GM18909 (cell line): ENCODE measurements at regions not wholly inside any gene's neighbourhood (a gene's known extent, or its start where the extent isn't known, plus 50 kb on each side); places are given as distances from the start of the nearest gene placed in this dataset.
"Not testable (repeated sequence)": the region's sequence is repeated elsewhere in the genome, so short reads cannot be mapped to it uniquely, and the experiment has no call there.

ENCODE experiments used
- ATAC-seq: cut with Tn5 transposase; IDR thresholded peaks from one replicate; pipeline ENCODE4 v1.9.1; 2021; ENCODE audit warnings: mild to moderate bottlenecking; ENCODE audit not compliant: unreplicated experiment, poor library complexity

DNA sequence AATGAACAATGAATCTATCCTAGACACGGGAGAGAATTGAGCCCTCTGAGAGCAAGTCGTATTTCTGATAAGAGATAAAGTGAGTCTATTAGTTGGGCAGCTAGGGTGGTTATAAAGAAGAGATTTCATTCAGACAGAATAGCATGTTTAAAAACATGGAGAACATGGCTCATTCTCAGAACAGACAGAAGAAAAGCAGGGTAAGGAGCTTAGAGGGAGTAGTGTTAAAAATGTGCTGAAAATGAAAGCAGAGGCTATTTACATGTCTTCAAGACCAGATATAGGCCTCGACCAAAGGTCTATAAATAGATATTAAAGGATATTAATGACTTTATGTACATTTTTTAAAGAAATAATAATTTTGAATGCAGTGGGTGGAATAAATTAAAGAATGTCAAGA lies 149.5 kb downstream of the SLITRK1 start:
- no peak for ATAC-seq

DNA sequence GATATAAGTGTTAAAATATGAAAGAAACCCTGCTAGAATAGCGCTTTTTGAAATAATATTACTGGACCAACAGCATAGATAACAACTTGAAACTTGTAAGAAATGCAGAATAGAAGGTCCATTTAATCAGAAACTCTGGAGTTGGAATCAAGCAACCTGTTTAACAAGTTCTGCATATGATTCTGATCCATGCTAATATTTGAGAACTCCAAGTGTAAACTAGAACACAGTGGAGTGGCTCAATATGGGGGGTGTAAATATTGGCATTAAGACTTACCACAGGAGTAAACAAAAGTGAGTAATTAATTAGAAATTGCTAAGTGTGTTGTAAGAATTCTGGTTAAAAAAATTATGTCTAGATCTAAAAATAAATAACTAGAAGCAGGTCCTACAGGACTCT lies 151.2 kb downstream of the SLITRK1 start:
- no peak for ATAC-seq

DNA sequence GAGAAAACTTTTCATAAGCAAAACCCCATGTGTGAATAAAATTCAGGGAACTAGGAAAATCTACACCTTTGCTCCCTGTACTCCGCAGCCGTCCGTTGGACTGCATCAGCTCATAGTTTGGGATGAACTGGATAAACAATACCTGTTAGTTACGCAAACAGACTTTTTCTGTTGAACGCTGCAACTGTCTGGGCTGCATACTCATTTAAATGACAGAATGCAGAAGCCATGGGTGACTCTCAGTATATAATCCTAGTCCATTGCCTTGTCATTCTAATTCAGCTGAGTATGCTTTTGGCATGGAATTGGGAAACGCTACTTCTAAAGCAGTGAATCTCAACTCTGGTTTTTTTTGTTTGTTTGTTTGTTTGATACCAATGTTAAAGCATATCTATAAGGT lies 151.6 kb downstream of the SLITRK1 start:
- no peak for ATAC-seq

DNA sequence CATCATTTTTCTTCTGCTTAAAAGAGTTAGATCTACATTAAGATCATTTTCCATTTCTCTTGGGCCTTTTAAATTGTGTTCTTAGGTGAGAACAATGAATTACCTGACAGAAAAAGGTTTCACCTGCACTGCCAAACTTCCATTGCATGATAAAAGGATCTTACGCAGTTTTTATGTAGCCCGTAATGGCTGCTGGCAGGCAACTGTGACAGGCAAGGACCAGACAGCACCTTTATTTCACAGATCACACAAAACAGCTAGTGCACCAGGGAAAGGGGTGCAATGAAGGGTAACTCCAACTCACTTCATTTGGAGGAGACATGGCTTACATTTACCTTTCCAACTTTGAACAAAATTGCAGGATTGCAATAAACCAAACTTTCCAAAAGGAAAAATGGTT lies 159.8 kb downstream of the SLITRK1 start:
- ATAC-seq: no peak

DNA sequence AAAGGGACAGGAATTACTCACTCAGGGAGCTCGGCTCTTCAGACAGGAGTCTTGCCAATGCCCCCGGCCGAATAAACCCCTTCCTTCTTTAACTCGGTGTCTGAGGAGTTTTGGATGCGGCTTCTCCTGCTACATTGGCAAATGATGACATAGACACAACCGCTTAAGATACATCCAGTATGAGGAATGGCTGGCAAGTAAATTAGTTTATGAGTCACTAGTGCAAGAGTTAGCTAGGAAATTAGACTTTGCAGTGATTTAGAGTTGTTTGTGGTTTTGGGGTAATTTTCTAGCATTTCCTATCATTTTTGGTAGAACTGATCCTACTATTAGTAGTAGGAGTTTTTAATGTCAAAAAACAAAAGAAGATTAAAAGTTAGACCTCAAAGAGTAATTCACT lies 166.2 kb downstream of the SLITRK1 start:
- ATAC-seq: no peak

DNA sequence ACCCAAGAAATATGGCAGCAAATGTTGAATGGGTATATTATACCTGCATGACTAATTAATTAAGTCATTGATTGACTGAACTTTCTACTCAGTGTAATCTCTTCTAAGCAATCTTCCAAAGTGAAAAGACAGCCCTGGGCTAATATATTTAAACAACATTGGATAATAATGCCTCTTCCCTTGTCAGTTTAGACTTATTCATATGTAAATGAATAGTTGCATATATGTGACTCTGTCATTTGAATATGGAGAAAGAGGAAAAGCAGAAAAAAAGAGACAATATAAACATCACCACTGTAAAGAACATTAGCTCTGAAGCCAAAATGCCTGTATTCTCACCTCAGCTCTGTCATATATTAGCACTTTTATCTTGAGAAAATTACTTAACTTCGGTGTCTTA lies 168.0 kb downstream of the SLITRK1 start:
- ATAC-seq: no peak

DNA sequence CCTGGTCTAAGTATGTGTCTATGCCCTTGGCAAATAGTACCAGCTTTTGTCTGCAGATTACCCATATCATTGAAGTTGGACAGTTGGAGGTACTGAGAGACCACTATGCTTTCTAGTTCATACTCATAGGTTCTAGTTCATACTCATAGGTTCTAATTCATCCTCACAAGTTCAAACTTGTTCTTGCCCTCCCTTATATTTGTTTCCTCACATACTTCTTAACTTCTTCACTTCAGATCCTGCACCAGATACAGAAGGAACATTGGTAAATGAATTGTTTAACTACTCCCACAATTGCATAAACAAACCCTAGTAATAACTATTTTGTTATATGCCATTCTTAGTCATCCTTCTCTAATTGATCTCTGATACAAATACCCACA lies 172.2 kb downstream of the SLITRK1 start:
- no peak for ATAC-seq

DNA sequence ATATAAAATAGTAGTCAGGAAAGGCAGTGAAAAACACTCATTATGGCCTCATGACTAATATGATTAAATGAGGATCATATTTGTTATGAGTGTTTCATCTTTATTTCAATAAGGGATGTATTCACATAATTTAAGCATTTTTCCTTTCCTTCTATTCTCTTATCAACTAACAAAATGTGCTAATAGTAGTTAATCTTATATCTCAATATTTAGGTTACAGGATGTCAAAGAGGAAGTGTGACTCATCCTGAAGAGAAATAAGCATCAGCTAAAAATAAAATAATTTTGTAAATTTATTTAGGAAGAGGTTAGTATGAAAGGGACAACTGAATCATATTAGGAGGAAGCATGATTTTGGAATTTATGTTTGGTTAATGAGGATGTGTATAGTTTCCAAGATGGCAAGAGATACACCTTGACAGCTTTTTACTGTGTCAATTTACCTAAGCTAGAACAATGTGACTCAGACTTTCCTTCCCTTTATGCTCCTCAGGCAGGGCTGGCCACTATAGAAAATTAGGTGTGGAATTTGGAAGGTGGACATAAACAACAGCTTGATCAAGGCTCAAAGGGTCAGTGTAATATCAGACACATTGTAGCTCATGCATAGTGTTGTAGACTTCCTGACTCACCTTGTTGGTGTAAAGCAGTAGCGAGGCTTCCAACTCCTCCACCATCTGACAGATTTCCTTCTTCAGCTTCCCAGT lies 172.7 kb downstream of the SLITRK1 start:
- no peak for ATAC-seq

DNA sequence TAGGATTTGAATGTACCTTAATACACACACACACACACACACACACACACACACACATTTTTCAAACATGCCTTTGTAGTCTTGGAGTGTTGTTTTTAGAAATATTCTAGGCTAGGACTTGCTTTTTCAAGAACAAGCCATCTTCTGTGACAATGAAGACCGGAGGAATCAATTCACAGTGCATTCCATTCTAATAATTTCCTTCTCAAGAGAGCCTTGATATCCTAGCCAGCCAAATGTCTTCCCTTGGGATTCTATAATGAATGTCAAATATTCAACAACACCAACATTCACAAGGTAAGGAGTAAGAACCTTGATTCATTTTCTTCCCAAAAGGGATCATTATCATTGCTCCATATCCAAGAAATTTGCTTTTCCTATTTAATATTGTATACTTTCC lies 180.3 kb downstream of the SLITRK1 start:
- no peak for ATAC-seq

DNA sequence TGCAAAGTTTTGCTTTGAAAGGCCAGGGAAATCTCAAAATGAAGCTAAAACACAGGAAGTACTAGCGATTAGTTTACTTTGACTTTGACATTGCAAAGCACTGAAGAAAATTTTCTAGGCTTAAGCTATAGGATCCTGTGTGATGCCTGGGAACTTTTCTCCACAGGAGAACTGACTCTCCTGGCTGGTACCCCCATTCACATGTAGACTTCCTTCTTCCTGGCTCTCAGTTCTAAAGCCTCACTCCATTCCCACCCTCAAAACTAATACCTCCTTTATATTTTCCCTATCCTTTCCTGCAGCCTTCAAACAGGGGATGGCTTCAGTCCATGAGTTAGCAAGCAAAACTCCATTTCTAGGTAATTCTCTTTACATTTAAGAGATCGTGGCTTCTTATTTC lies 189.5 kb downstream of the SLITRK1 start:
- no peak for ATAC-seq

DNA sequence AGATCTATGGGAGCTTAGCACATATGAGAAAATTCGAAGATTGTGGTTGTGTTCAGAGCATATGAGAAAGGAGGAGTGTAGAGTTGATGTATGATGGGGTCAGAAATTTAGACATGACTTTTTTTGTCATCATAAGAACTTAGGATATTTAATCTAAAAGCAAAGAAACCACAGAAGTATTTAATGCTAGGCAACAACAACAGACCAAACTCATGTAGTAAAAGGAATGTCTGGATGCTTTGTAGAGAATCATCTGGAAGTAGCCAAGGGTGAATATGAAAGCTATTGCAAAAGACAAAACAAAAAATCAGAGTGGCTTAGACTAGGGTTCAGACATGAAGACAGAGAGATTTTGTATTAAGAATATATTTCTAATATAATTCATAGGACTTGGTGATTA lies 190.3 kb downstream of the SLITRK1 start:
- no peak for ATAC-seq

DNA sequence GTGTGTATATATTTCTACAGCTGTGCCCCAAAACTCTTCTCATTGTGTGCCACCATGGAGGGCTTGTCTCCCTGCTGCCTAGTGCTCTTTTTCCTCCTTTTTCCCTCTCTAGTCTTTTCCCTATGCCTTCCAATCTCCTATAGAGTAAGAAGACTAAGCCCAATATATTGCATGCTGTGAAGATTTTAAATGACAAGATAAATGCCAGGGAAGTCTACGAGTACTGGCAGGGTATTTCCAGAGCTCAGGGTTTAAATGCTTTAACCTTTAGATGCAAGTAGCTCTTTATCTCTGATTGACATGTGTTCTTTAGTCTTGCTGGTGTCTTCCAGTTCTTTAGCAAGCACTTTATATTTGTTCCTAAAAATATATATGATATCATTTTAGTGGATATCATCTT lies 200.7 kb downstream of the SLITRK1 start:
- no peak for ATAC-seq

DNA sequence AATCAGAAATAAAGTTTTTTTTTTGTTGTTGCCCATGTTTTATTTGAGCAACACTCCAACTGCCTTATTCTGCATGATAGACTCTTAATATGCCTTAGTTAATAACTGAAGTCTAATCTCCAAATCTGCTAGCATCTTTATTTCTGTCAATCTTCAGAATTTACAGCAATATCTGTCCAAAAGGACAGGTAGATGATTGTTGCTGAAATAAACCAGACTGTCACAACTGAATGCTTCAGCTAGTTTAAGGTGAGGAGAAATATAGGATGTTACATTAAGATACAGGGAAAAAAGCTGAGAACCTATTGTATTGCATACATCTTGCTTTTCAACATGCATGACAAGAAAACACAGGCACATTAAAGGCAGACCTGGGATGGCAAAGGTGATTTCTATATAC lies 204.3 kb downstream of the SLITRK1 start:
- no peak for ATAC-seq

DNA sequence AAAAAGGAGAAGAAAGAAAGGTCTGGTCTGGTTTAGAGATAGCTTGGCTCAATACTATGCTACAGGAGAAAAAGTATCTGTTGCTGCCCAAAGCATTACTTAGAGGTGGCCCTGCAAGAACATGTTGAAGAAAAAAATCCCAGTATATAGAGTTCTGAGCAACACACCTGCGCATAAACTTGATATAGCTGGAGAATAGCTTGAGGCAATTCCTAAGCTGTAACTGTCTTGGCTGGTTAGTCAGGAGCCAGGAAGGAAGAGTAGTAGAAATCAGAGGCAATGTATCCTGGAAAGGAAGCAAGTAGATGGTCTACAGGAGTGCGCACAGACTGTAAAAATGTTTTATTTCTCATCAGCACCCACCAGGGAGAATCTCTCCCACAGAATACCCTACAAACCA lies 209.7 kb downstream of the SLITRK1 start:
- ATAC-seq: no peak

DNA sequence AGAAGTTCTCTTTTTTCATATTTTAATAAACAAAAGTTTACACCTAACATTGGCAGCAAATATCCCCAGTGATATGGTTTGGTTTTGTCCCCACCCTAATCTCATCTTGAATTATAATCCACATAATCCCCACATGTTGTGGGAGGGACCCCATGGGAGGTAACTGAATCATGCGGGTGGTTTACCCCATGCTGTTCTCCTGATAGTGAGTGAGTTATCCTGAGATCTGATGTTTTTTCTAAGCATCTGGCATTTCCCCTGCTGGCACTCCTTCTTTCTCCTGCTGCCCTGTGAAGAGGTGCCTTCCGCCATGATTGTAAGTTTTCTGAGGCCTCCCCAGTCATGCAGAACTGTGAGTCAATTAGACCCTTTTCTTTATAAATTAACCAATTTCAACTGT lies 214.7 kb downstream of the SLITRK1 start:
- no peak for ATAC-seq

DNA sequence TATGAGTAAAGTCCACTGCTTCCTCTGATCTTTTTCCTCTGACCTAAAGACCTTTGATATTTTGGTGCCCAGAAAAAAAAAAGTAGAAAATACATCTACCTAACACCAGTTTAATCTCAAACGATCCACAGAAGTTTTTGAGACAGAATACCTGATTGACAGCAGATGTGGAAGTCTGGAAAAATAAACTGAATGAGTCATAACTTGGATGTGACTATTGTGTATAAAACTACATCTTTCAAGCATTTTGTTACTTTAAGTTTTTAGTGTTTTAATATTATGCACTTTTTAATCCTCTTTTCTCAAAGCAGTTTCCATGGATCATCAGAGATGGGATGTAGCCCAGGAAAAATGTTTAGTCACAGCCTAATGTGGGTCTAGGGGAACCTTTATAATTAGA lies 216.1 kb downstream of the SLITRK1 start:
- no peak for ATAC-seq

DNA sequence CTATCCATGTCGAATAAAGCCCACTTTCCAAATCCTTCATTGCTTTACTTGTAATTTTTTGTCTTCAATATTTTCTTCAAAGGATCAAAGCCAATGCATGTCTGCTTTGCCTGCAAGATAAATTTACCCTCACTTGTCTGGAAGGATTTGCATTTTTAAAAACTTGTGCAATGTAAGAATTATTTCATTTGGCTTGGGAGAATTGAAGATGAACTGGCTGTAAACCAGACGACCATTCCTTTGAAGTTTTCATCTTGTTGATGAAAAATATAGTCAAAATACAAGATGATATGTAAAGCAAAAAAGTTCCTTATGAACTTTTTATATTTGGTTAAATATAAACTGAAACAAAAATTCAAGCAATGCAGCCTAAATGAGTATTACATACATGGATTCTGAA lies 225.0 kb downstream of the SLITRK1 start:
- no peak for ATAC-seq

DNA sequence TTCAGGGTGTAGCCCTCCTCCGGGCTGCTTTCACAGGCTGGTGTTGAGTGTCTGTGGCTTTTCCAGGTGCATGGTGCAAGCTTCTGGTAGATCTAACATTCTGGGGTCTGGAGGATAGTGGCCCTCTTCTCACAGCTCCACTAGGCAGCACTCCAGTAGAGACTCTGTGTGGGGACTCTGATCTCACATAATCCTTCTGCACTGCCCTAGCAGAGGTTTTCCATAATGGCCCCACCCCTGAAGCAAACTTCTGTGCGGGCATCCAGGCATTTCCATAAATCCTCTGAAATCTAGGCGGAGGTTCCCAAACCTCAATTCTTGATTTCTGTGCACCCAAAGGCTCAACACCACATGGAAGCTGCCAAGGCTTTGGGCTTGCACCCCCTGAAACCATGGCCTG lies 239.7 kb downstream of the SLITRK1 start:
- ATAC-seq: not testable (repeated sequence)

DNA sequence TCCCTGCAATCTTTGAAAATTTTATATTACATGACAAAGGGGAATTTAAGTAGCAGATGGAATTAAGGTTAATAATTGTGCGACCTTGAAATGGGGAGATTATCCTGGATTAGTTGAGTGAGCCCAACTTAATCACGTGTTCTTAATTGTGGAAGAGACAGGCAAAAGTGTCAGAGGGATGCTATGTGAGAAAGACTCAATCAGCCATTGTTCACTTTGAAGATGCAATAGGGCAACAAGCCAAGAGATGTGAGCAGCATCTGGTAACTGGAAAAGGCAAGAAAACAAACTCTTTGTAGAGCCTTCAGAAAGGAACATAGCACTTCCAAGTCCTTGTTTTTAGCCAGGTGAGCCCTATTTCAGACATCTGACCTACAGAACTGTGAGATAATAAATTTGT lies 247.7 kb downstream of the SLITRK1 start:
- ATAC-seq: no peak

DNA sequence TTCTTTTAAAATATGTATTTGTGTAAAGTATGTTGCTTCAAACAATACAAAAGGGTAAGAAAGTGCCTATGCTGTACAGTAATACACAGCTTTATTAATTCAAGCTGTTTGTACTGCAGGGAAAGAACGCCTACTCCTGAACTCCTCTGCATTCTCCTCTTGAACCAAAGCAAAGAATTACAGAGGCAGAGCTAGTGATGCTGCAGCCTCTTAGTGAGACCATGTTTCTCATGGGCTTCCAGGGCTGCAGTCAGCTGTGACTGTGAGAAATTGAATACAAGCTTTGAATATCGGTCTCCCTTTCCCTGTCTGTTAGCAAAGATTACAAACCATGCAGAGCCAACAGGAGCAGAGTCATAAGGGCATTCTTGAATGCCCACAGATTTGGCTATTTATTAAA lies 248.5 kb downstream of the SLITRK1 start:
- ATAC-seq: no peak

DNA sequence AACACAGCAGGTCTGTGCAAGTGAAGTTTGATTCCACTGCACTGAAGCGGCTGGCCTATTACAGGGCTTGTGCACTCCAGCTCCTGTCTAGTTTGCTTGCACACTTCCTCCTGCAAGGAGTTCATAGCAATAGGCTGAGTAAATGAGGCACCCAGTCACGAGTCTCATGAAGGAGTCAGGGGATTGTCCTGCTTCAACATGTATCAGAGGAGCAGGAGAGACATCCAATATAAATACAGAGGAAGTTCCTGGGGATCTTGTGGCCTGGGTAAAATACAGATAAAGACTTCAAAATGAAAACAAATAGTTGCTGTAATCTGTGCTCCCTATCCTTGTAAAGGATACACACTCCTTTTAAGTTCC lies 259.9 kb downstream of the SLITRK1 start:
- no peak for ATAC-seq

DNA sequence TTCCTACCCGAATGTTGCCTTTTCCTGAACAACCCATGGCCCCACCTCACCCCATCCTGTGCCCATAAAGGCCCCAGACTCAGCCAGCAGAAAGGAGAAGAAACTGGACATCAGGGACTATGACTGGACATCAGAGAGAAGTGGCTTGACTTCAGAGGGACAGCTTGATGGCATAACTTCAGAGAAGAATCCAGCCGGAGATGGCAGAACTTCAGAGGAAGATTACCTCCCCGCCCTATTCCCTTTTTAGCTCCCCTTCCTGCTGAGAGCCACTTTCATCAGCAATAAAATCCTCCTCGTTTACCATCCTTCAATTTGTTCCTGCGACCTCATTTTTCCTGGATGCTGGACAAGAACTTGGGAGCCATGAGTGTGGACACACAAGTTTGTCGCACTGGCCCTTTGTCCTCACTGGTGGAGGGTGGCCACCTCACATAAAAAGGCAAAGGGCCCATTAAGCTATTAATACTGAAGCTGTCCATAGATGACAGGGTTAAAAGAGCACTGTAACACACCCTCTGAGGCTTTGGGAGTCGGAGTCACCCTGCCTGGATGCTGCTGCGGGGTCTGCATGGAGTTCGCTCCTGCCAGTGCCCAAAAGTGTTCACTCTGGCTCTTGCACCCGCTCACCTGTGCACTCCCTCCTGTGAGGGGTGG lies 260.4 kb downstream of the SLITRK1 start:
- no peak for ATAC-seq
